H1 (cell line): ENCODE measurements at regions not wholly inside any gene's neighbourhood (a gene's known extent, or its start where the extent isn't known, plus 50 kb on each side); places are given as distances from the start of the nearest gene placed in this dataset.
"Not testable (repeated sequence)": the region's sequence is repeated elsewhere in the genome, so short reads cannot be mapped to it uniquely, and the experiment has no call there.

Experiments
- CTCF ChIA-PET: fragments of 300-600 bp; sonication (Branson Sonifier 250); formaldehyde crosslinking; loops from one replicate; lab custom pipeline; 2021; ENCODE audit not compliant: partially characterized antibody; lab: Charles Lee
- POLR2A ChIA-PET: fragments of 300-600 bp; sonication (Branson Sonifier 250); formaldehyde crosslinking; loops from one replicate; lab custom pipeline; 2021; ENCODE audit warnings: inconsistent platforms; ENCODE audit not compliant: partially characterized antibody; lab: Charles Lee
- DNase-seq, 2 experiments: peaks; one replicate each; pipeline versions ENCODE4 v3.0.0 to v3.0.0-alpha.2; 2010 to 2022; ENCODE audit warnings: low spot score in 2 of 2, low read depth in 1 of 2, mixed read lengths in 1 of 2
- FAIRE-seq: peaks from 2 replicates; lab custom pipeline; 2011; peaks lifted over from hg19 to GRCh38; lab: Jason Lieb, UNC
- H2AFZ ChIP-seq: 2 replicates; pipeline ENCODE4 v1.8.1; 2012; ENCODE audit warnings: low read length, inconsistent platforms
- H2AK5ac ChIP-seq: 2 replicates; pipeline ENCODE4 v1.6.1; 2013; ENCODE audit warnings: low read depth, low read length
- H2BK120ac ChIP-seq: replicated peaks from 2 replicates; pipeline ENCODE3; 2013; ENCODE audit warnings: low read depth, low read length, inconsistent platforms
- H2BK12ac ChIP-seq: 2 replicates; pipeline ENCODE4 v1.6.1; 2013; ENCODE audit warnings: low read depth, low read length
- H2BK15ac ChIP-seq: 2 replicates; pipeline ENCODE4 v1.6.1; 2013; ENCODE audit warnings: low read length
- H2BK20ac ChIP-seq: 2 replicates; pipeline ENCODE4 v1.6.1; 2013; ENCODE audit warnings: low read length
- H2BK5ac ChIP-seq: 2 replicates; pipeline ENCODE4 v1.6.1; 2013; ENCODE audit warnings: low read depth, low read length
- H3K14ac ChIP-seq: 2 replicates; pipeline ENCODE4 v1.6.1; 2013; ENCODE audit warnings: inconsistent platforms; ENCODE audit not compliant: insufficient read length
- H3K18ac ChIP-seq: 2 replicates; pipeline ENCODE4 v1.6.1; 2013; ENCODE audit warnings: low read length; ENCODE audit errors: extremely low read depth
- H3K23ac ChIP-seq: 2 replicates; pipeline ENCODE4 v1.6.1; 2013; ENCODE audit warnings: inconsistent platforms; ENCODE audit not compliant: insufficient read length
- H3K23me2 ChIP-seq: 2 replicates; pipeline ENCODE4 v1.6.1; 2013; ENCODE audit warnings: low read depth, low read length
- H3K27ac ChIP-seq: 2 replicates; pipeline ENCODE4 v1.6.1; 2011; ENCODE audit warnings: low read depth, low read length, inconsistent platforms
- H3K27me3 ChIP-seq, 4 experiments: replicated peaks in 1 of 4; 1 replicate in 1 of 4; 2 replicates in 3 of 4; pipeline versions ENCODE4 v1.6.1 to v1.8.1; 2011 to 2013; ENCODE audit warnings: low read length in 3 of 4, mild to moderate bottlenecking in 3 of 4, inconsistent platforms in 2 of 4, mixed read lengths in 2 of 4, moderate library complexity in 1 of 4; ENCODE audit not compliant: control insufficient read depth in 3 of 4, insufficient read depth in 3 of 4; ENCODE audit errors: extremely low read depth in 1 of 4
- H3K36me3 ChIP-seq, 4 experiments: 2 replicates each; pipeline versions ENCODE4 v1.6.1 to v1.8.1; 2011 to 2013; ENCODE audit warnings: mild to moderate bottlenecking in 4 of 4, low read length in 3 of 4, moderate library complexity in 2 of 4, control low read depth in 1 of 4, inconsistent platforms in 1 of 4; ENCODE audit not compliant: insufficient read depth in 4 of 4, control insufficient read depth in 2 of 4
- H3K4ac ChIP-seq: replicated peaks from 2 replicates; pipeline ENCODE3; 2013; ENCODE audit warnings: low read length, low read depth, mixed read lengths, inconsistent platforms; ENCODE audit not compliant: insufficient read length
- H3K4me1 ChIP-seq, 4 experiments: replicated peaks in 1 of 4; 1 replicate in 1 of 4; 2 replicates in 3 of 4; pipeline versions ENCODE4 v1.6.1 to v1.8.1; 2011 to 2013; ENCODE audit warnings: low read length in 3 of 4, inconsistent platforms in 2 of 4, mixed read lengths in 1 of 4; ENCODE audit not compliant: insufficient read depth in 4 of 4, control insufficient read depth in 3 of 4
- H3K4me2 ChIP-seq, 2 experiments: 2 replicates each; pipeline versions ENCODE4 v1.6.1 to v1.8.1; 2011 to 2013; ENCODE audit warnings: low read depth in 2 of 2, low read length in 2 of 2, control low read depth in 1 of 2, inconsistent platforms in 1 of 2, mild to moderate bottlenecking in 1 of 2; ENCODE audit not compliant: insufficient read depth in 1 of 2
- H3K4me3 ChIP-seq, 4 experiments: fragments of 200-600, 300-600 bp in 1 of 4; sonication (generic), shearing (Covaris generic), sonication (Bioruptor Twin) in 1 of 4; 2 replicates each; pipeline versions ENCODE4 v1.5.1 to v1.8.1; 2011 to 2016; ENCODE audit warnings: low read length in 4 of 4, low read depth in 3 of 4, control low read depth in 2 of 4, inconsistent platforms in 2 of 4, mild to moderate bottlenecking in 2 of 4, mixed read lengths in 1 of 4, moderate library complexity in 1 of 4; ENCODE audit not compliant: insufficient read depth in 2 of 4; ENCODE audit errors: extremely low read depth in 1 of 4
- H3K56ac ChIP-seq: replicated peaks from 2 replicates; pipeline ENCODE3; 2013; ENCODE audit warnings: low read depth, mild to moderate bottlenecking, mixed read lengths, low read length, inconsistent platforms; ENCODE audit not compliant: insufficient read length
- H3K79me1 ChIP-seq: 2 replicates; pipeline ENCODE4 v1.6.1; 2013; ENCODE audit warnings: low read depth, low read length, control low read depth
- H3K79me2 ChIP-seq, 2 experiments: 2 replicates each; pipeline versions ENCODE4 v1.6.1 to v1.8.1; 2012 to 2013; ENCODE audit warnings: low read length in 2 of 2, mild to moderate bottlenecking in 2 of 2, inconsistent platforms in 1 of 2; ENCODE audit not compliant: insufficient read depth in 2 of 2, control insufficient read depth in 1 of 2
- H3K9ac ChIP-seq, 4 experiments: replicated peaks in 1 of 4; 1 replicate in 1 of 4; 2 replicates in 3 of 4; pipeline versions ENCODE4 v1.6.1 to v1.8.1; 2011 to 2013; ENCODE audit warnings: low read depth in 3 of 4, low read length in 3 of 4, control low read depth in 2 of 4, mild to moderate bottlenecking in 2 of 4, moderate library complexity in 2 of 4, inconsistent platforms in 1 of 4; ENCODE audit errors: extremely low read depth in 1 of 4
- H3K9me3 ChIP-seq, 2 experiments: 2 replicates each; pipeline versions ENCODE4 v1.6.1 to v1.8.1; 2012 to 2013; ENCODE audit warnings: mild to moderate bottlenecking in 2 of 2, moderate library complexity in 2 of 2, control low read depth in 1 of 2, inconsistent platforms in 1 of 2, low read depth in 1 of 2, low read length in 1 of 2, mixed read lengths in 1 of 2; ENCODE audit not compliant: insufficient read depth in 2 of 2
- H4K20me1 ChIP-seq, 2 experiments: replicated peaks in 1 of 2; 2 replicates each; pipeline versions ENCODE3 to v1.8.1; 2011 to 2013; ENCODE audit warnings: inconsistent platforms in 2 of 2, low read length in 2 of 2, mild to moderate bottlenecking in 1 of 2; ENCODE audit not compliant: insufficient read depth in 2 of 2, control insufficient read depth in 1 of 2
- H4K5ac ChIP-seq: 2 replicates; pipeline ENCODE4 v1.6.1; 2013; ENCODE audit warnings: low read length, low read depth, mixed read lengths, inconsistent platforms; ENCODE audit not compliant: insufficient read length
- H4K8ac ChIP-seq: 2 replicates; pipeline ENCODE4 v1.8.0; 2013; ENCODE audit warnings: mild to moderate bottlenecking, moderate library complexity, low read length, inconsistent platforms; ENCODE audit not compliant: insufficient read depth; ENCODE audit errors: extremely low read depth
- H4K91ac ChIP-seq: replicated peaks from 2 replicates; pipeline ENCODE3; 2013; ENCODE audit warnings: low read length, mixed read lengths, inconsistent platforms; ENCODE audit not compliant: insufficient read length
- GABPA ChIP-seq: IDR thresholded peaks from 2 replicates; pipeline ENCODE4 v1.6.1; 2011; ENCODE audit warnings: mild to moderate bottlenecking, low read length, moderate library complexity, borderline replicate concordance; ENCODE audit not compliant: insufficient read depth
- WGBS, 2 experiments: shearing (Covaris generic) in 1 of 2; methylation state at CpG; one replicate each; pipeline versions ENCODE4 v1.1.6 to v1.1.7; 2013 to 2015; ENCODE audit warnings: low lambda C conversion rate in 2 of 2, mixed read lengths in 2 of 2, inconsistent platforms in 1 of 2, low coverage in 1 of 2, missing lambda C conversion rate in 1 of 2; ENCODE audit not compliant: insufficient replicate concordance in 2 of 2, insufficient coverage in 1 of 2, insufficient read length in 1 of 2; ENCODE audit errors: extremely low coverage in 1 of 2, missing lambda C conversion rate in 1 of 2; 5-methylcytosine and 5-hydroxymethylcytosine counted together

DNA sequence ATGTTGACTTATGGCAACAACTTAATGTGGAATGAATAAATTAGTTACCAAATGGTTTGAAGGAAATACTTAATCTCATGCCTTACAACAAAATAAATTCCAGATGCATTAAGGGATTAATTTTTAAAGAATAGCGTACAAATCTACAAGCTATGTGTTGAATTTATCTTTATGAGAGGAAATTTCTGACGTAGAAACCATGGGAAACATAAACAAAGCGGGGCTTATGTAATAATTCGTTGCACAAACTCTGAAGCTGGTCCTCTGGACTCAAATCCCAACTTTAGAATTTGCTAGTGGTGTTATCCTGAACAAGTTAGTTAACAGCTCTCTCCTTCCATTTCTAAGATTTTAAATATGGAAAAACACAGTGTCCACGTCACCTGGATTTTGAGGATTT lies 137.4 kb upstream of the CALCR start:
- Histone ChIP-seq H2BK12ac (no peak overlapping the region), H3K18ac (no peak overlapping the region), H3K79me2 (no peaks in the 10 kb centered on the region), H4K20me1 (no peaks in the 10 kb centered on the region), H3K4me3 (no peak overlapping the region), H4K91ac (no peak overlapping the region), H3K79me1 (no peaks in the 10 kb centered on the region), H2BK5ac (no peak overlapping the region), H3K27me3 (no peaks in the 10 kb centered on the region), H3K23me2 (no peaks in the 10 kb centered on the region), H2AFZ (no peak overlapping the region), H2BK15ac (no peak overlapping the region), H2BK20ac (no peak overlapping the region), H3K9me3 (no peaks in the 10 kb centered on the region), H3K14ac (no peak overlapping the region), H4K5ac (no peak overlapping the region), H3K4me2 (no peak overlapping the region), H3K27ac (no peak overlapping the region), H3K56ac (no peak overlapping the region), H3K4ac (no peak overlapping the region), H3K9ac (no peak overlapping the region), H3K23ac (no peak overlapping the region), H3K4me1 (no peaks in the 10 kb centered on the region), H2BK120ac (no peak overlapping the region), H2AK5ac (no peak overlapping the region), H4K8ac (no peak overlapping the region), H3K36me3 (no peaks in the 10 kb centered on the region)
- no peak for TF ChIP-seq GABPA
- ChIA-PET CTCF (interaction anchor here (1.4 to 3.2 kb wide), 3 partner anchors 49 to 576 kb away, joined by 3 to 15 read pairs (median 3); no protein-coding TSS in a partner anchor), POLR2A (no interaction called here)
- 95% methylated on average over 5 of the region's 5 CpGs; no CpG with 5 or more reads in 1 of the 2 experiments for WGBS, 2 experiments
- DNase-seq (no peak), FAIRE-seq (no peak)

GRCh38 chr7:93708255-93708654 lies 133.7 kb upstream of the CALCR start:
- H3K23ac ChIP-seq, POLR2A ChIA-PET: not testable (repeated sequence)
- 81% methylated on average over 5 of the region's 5 CpGs; no CpG with 5 or more reads in 1 of the 2 experiments for WGBS, 2 experiments

More at GRCh38 chr7:93708255-93708654, 133.7 kb upstream of the CALCR start:
- H3K79me1 ChIP-seq, H2BK5ac ChIP-seq, H3K9ac ChIP-seq, DNase-seq, H4K91ac ChIP-seq, H3K27me3 ChIP-seq, H2BK12ac ChIP-seq, H3K23me2 ChIP-seq, H4K20me1 ChIP-seq, H2BK20ac ChIP-seq, H3K27ac ChIP-seq, H3K36me3 ChIP-seq, H3K18ac ChIP-seq, H3K4ac ChIP-seq, H3K4me3 ChIP-seq, H3K56ac ChIP-seq, H3K9me3 ChIP-seq, H2BK120ac ChIP-seq, CTCF ChIA-PET, H3K14ac ChIP-seq, H3K4me1 ChIP-seq, H3K79me2 ChIP-seq, H2AK5ac ChIP-seq, H4K8ac ChIP-seq, H2AFZ ChIP-seq, H4K5ac ChIP-seq, H2BK15ac ChIP-seq, H3K4me2 ChIP-seq, FAIRE-seq: not testable (repeated sequence)
